SK-N-MC (cell line): ENCODE measurements at regions not wholly inside any gene's neighbourhood (a gene's known extent, or its start where the extent isn't known, plus 50 kb on each side); places are given as distances from the start of the nearest gene placed in this dataset.

Experiments used
- EZH2 ChIP-seq: fragments of 200-600 bp; sonication (generic); IDR thresholded peaks from one replicate; pipeline ENCODE4 v1.6.1; 2017; ENCODE audit warnings: antibody characterized with exemption
- FOXP2 ChIP-seq: optimal IDR thresholded peaks from 2 replicates; pipeline ENCODE3; 2011; ENCODE audit warnings: mild to moderate bottlenecking, moderate library complexity; ENCODE audit not compliant: insufficient read depth; ENCODE audit errors: extremely low read length, control extremely low read depth
- POLR2AphosphoS5 ChIP-seq: IDR thresholded peaks from 2 replicates; pipeline ENCODE4 v1.6.1; 2012; ENCODE audit warnings: mild to moderate bottlenecking, low read depth, low read length, borderline replicate concordance

DNA sequence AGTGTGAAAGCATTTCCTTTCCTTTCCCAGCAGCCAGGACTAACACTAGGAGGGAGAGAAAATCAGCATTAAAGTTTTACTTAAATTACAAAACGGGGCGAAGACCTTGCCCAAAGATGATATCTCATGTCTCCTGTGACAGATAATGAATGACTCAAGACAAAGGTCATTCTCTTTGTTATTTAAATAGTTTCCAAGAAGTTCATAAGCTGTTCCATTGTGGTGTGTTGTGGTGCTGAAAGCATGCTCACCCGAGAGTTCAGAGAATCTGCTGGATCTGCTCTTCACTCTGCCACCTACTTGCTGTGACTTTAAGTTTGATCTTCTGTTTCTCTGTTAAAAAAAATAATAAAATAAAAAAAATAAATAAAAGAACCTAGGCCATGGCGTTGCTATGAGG is 265.9 kb upstream of the NR4A3 start:
- TF ChIP-seq EZH2 (no peak), POLR2AphosphoS5 (no peak), FOXP2 (no peak)
